SIG-M5 treated with dmso at 0.1 percent for 504 hours (cell line): ENCODE measurements at regions not wholly inside any gene's neighbourhood (a gene's known extent, or its start where the extent isn't known, plus 50 kb on each side); places are given as distances from the start of the nearest gene placed in this dataset.
"Not testable (repeated sequence)": the region's sequence is repeated elsewhere in the genome, so short reads cannot be mapped to it uniquely, and the experiment has no call there.

Experiments
- DNase-seq: peaks from one replicate; lab custom pipeline; 2025; ENCODE audit not compliant: unreplicated experiment; lab: John Stamatoyannopoulos, UW

GRCh38 chr5:110812639-110813038 lies 73.8 kb downstream of the SLC25A46 start:
- no peak for DNase-seq

GRCh38 chr5:110815916-110816605 lies 77.3 kb downstream of the SLC25A46 start:
- DNase-seq: no peak

GRCh38 chr5:110817459-110817858 lies 78.7 kb downstream of the SLC25A46 start:
- no peak for DNase-seq

- DNase-seq: no peak
Measured at GRCh38 chr5:110823571-110823970, 84.8 kb downstream of the SLC25A46 start.

GRCh38 chr5:110824936-110825441 lies 86.2 kb downstream of the SLC25A46 start:
- no peak for DNase-seq

- DNase-seq: no peak
Measured at GRCh38 chr5:110832683-110833082, 93.9 kb downstream of the SLC25A46 start.

GRCh38 chr5:110834933-110835332 lies 96.1 kb downstream of the SLC25A46 start:
- not testable (repeated sequence) for DNase-seq

GRCh38 chr5:110836851-110837250 lies 98.0 kb downstream of the SLC25A46 start:
- DNase-seq: no peak

GRCh38 chr5:110838357-110838756 lies 99.5 kb downstream of the SLC25A46 start:
- not testable (repeated sequence) for DNase-seq

- no peak for DNase-seq
Measured at GRCh38 chr5:110838961-110839360, 100.2 kb downstream of the SLC25A46 start.

- DNase-seq: no peak
Measured at GRCh38 chr5:110840347-110840960, 101.6 kb downstream of the SLC25A46 start.

GRCh38 chr5:110841137-110841536 lies 102.3 kb downstream of the SLC25A46 start:
- DNase-seq: no peak

GRCh38 chr5:110842948-110843347 lies 104.1 kb downstream of the SLC25A46 start:
- DNase-seq: no peak

GRCh38 chr5:110844251-110844650 lies 105.4 kb downstream of the SLC25A46 start:
- DNase-seq: no peak

- DNase-seq: no peak
Measured at GRCh38 chr5:110846398-110847001, 107.7 kb downstream of the SLC25A46 start.

GRCh38 chr5:110851357-110851756 lies 112.5 kb downstream of the SLC25A46 start:
- no peak for DNase-seq

GRCh38 chr5:110852053-110852452 lies 113.2 kb downstream of the SLC25A46 start:
- DNase-seq: no peak

GRCh38 chr5:110852541-110852940 lies 113.7 kb downstream of the SLC25A46 start:
- DNase-seq: no peak

GRCh38 chr5:110853267-110853666 lies 114.5 kb downstream of the SLC25A46 start:
- no peak for DNase-seq

GRCh38 chr5:110854200-110854599 lies 115.4 kb downstream of the SLC25A46 start:
- DNase-seq: no peak

- no peak for DNase-seq
Measured at GRCh38 chr5:110855961-110856360, 117.2 kb downstream of the SLC25A46 start.
